Gastrocnemius medialis (tissue), 4 donors: ENCODE measurements at regions not wholly inside any gene's neighbourhood (a gene's known extent, or its start where the extent isn't known, plus 50 kb on each side); places are given as distances from the start of the nearest gene placed in this dataset.

Source experiments
- ATAC-seq, 2 donors: fragments of 150-250 bp; one replicate each; pipeline ENCODE4 v1.9.1; 2016
- DNase-seq, 2 donors: peaks; one replicate each; pipeline ENCODE4 v3.0.0-alpha.2; 2019
- H3K27ac ChIP-seq, 4 donors: fragments of 200-600 bp; sonication (generic); 1 replicate in 1 of 4; 2 replicates in 3 of 4; pipeline ENCODE4 v1.5.1; 2016 to 2018; ENCODE audit warnings: mild to moderate bottlenecking in 2 of 4, moderate library complexity in 1 of 4
- H3K27me3 ChIP-seq, 3 donors: fragments of 200-600 bp; sonication (generic) in 2 of 3; 1 replicate in 1 of 3; 2 replicates in 2 of 3; pipeline versions ENCODE4 v1.5.1 to v1.6.0; 2016 to 2019; ENCODE audit warnings: mild to moderate bottlenecking in 1 of 3, moderate library complexity in 1 of 3
- H3K36me3 ChIP-seq, 2 donors: fragments of 200-600 bp; sonication (generic) in 1 of 2; one replicate each; pipeline ENCODE4 v1.5.1; 2017 to 2018
- H3K4me1 ChIP-seq, 2 donors: fragments of 200-600 bp; sonication (generic) in 1 of 2; one replicate each; pipeline ENCODE4 v1.5.1; 2016 to 2017; ENCODE audit warnings: mild to moderate bottlenecking in 2 of 2
- H3K4me3 ChIP-seq, 4 donors: fragments of 200-600 bp; sonication (generic) in 3 of 4; 1 replicate in 1 of 4; 2 replicates in 3 of 4; pipeline ENCODE4 v1.5.1; 2016 to 2019; ENCODE audit warnings: mild to moderate bottlenecking in 2 of 4
- H3K9me3 ChIP-seq, 3 donors: fragments of 200-600 bp; sonication (generic) in 2 of 3; 1 replicate in 1 of 3; 2 replicates in 2 of 3; pipeline ENCODE4 v1.5.1; 2016 to 2019
- POLR2A ChIP-seq, 2 donors: fragments of 450-650 bp; IDR thresholded peaks; one replicate each; pipeline ENCODE4 v1.6.1; 2017; ENCODE audit warnings: antibody characterized with exemption in 2 of 2, mild to moderate bottlenecking in 2 of 2, moderate library complexity in 2 of 2
- in situ Hi-C, 4 donors: fragments of 200-750 bp; cut with MboI; loops; one replicate each; pipeline versions ENCODE4 v1.15.0 to v1.8.0; 2017; ENCODE audit warnings: low sequenced_read_pairs in 4 of 4
- intact Hi-C: fragments of 100-400 bp; cut with DNase I; formaldehyde crosslinking; loops from one replicate; pipeline ENCODE4 v1.15.1; 2023; ENCODE audit warnings: low total_unique reads
- TF ChIP-seq, protein P1 (sequence below), 5 experiments: fragments of 450-650 bp in 3 of 5; fragments of 200-600 bp in 2 of 5; sonication (generic) in 2 of 5; IDR thresholded peaks in 4 of 5; conservative IDR thresholded peaks in 1 of 5; 1 replicate in 4 of 5; 2 replicates in 1 of 5; pipeline ENCODE4 v1.5.1; 2016 to 2019; ENCODE audit warnings: antibody characterized with exemption in 5 of 5, mild to moderate bottlenecking in 3 of 5, moderate library complexity in 3 of 5

DNA sequence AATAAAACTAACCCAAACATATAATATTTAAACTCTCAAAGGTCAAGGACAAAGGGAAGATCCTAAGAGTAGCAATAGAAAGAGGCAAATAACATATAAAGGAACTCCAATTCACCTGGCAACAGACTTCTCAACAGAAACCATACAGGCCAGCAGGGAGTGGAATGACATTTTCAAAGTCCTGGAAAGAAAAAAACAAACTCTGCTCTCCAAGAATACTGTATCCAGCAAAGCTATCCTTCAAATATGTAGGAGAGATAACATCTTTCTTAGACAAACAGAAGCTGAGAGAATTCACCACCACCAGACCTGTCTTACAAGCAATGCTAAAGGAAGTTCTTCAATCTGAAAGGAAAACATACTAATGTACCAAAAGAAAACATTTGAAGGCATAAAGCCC lies 51.5 kb upstream of the TMEM158 start:
- Histone ChIP-seq H3K27me3 (no peaks in the 10 kb centered on the region), H3K4me1 (no peaks in the 10 kb centered on the region), H3K36me3 (no peaks in the 10 kb centered on the region), H3K27ac (no peak overlapping the region), H3K4me3 (no peak overlapping the region), H3K9me3 (peaks cover 0 to 4% (median 0%) of the 10 kb centered on the region in 3 donors)
- intact Hi-C loops (no loop called here), in situ Hi-C loops (no loop called here)
- ATAC-seq = no peak
- no peak for TF ChIP-seq POLR2A (IDR thresholded peaks at IDR 0.05)
- TF ChIP-seq, protein P1, sequence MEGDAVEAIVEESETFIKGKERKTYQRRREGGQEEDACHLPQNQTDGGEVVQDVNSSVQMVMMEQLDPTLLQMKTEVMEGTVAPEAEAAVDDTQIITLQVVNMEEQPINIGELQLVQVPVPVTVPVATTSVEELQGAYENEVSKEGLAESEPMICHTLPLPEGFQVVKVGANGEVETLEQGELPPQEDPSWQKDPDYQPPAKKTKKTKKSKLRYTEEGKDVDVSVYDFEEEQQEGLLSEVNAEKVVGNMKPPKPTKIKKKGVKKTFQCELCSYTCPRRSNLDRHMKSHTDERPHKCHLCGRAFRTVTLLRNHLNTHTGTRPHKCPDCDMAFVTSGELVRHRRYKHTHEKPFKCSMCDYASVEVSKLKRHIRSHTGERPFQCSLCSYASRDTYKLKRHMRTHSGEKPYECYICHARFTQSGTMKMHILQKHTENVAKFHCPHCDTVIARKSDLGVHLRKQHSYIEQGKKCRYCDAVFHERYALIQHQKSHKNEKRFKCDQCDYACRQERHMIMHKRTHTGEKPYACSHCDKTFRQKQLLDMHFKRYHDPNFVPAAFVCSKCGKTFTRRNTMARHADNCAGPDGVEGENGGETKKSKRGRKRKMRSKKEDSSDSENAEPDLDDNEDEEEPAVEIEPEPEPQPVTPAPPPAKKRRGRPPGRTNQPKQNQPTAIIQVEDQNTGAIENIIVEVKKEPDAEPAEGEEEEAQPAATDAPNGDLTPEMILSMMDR (IDR thresholded peaks at IDR 0.05 in 4 of 5, conservative IDR thresholded peaks at IDR 0.05 in 1 of 5) = no peak
- no peak for DNase-seq

DNA sequence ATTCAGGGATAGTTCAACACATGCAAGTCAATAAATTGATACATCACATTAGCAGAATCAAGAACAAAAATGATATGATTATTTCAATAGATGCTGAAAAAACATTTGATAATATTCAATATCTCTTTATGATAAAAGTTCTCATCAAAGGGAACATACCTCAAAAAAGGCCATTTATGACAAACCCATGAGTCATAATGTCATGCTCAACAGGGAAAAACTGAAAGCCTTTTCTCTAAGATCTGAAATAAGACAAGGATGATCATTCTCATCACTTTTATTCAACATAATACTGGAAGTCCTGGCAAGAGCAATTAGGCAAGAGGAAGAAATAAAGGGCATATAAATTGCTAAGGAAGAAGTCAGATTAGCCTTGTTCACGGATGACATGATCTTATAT lies 54.1 kb upstream of the TMEM158 start:
- DNase-seq (no peak), ATAC-seq (no peak)
- Histone ChIP-seq H3K27ac (no peak overlapping the region), H3K4me3 (no peak overlapping the region), H3K4me1 (no peaks in the 10 kb centered on the region), H3K36me3 (no peaks in the 10 kb centered on the region), H3K27me3 (no peaks in the 10 kb centered on the region), H3K9me3 (peaks cover 0 to 4% (median 0%) of the 10 kb centered on the region in 3 donors)
- intact Hi-C loops = no loop called here
- TF ChIP-seq, protein P1 (IDR thresholded peaks at IDR 0.05 in 4 of 5, conservative IDR thresholded peaks at IDR 0.05 in 1 of 5) = no peak
- no peak for TF ChIP-seq POLR2A (IDR thresholded peaks at IDR 0.05)
- in situ Hi-C loops = no loop called here

DNA sequence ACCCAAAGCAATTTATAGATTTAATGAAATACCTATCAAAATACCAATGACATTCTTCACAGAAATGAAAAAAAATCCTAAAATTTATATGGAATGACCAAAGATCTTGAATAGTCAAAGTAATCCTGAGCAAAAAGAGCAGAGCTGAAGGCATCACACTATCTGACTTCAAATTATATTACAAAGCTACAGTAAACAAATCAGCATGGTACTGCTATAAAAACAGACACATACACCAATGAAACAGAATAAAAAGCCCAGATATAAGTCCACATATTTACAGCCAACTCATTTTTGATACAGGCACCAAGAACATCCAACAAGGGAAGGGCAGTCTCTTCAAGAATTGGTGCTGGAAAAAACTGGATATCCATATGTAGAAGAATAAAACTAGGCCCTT lies 54.9 kb upstream of the TMEM158 start:
- DNase-seq (no peak), ATAC-seq (no peak)
- Histone ChIP-seq H3K9me3 (peaks cover 0 to 4% (median 0%) of the 10 kb centered on the region in 3 donors), H3K27me3 (no peaks in the 10 kb centered on the region), H3K4me3 (no peak overlapping the region), H3K36me3 (no peaks in the 10 kb centered on the region), H3K27ac (no peak overlapping the region), H3K4me1 (no peaks in the 10 kb centered on the region)
- in situ Hi-C loops = no loop called here
- intact Hi-C loops = no loop called here
- TF ChIP-seq POLR2A (IDR thresholded peaks at IDR 0.05) = no peak

GRCh38 chr3:45283471-45283870 lies 57.4 kb upstream of the TMEM158 start:
- in situ Hi-C loops = no loop called here
- no peak for DNase-seq
- H3K4me1 ChIP-seq = no peaks in the 10 kb centered on the region
- H3K27ac ChIP-seq = no peak overlapping the region
- no peaks in the 10 kb centered on the region for H3K36me3 ChIP-seq
- H3K27me3 ChIP-seq = no peaks in the 10 kb centered on the region
- H3K4me3 ChIP-seq = no peak overlapping the region
- no peak for ATAC-seq
- TF ChIP-seq, protein P1 (IDR thresholded peaks at IDR 0.05 in 4 of 5, conservative IDR thresholded peaks at IDR 0.05 in 1 of 5) = no peak
- no peak for TF ChIP-seq POLR2A (IDR thresholded peaks at IDR 0.05)
- peaks cover 0 to 4% (median 0%) of the 10 kb centered on the region in 3 donors for H3K9me3 ChIP-seq
- intact Hi-C loops = no loop called here

- Histone ChIP-seq H3K27ac (no peak overlapping the region), H3K27me3 (no peaks in the 10 kb centered on the region), H3K4me1 (no peaks in the 10 kb centered on the region), H3K9me3 (peaks cover 0 to 4% (median 0%) of the 10 kb centered on the region in 3 donors), H3K36me3 (no peaks in the 10 kb centered on the region), H3K4me3 (no peak overlapping the region)
- TF ChIP-seq, protein P1 (IDR thresholded peaks at IDR 0.05 in 4 of 5, conservative IDR thresholded peaks at IDR 0.05 in 1 of 5) = no peak
- TF ChIP-seq POLR2A (IDR thresholded peaks at IDR 0.05) = no peak
- in situ Hi-C loops (no loop called here), intact Hi-C loops (no loop called here)
- DNase-seq (no peak), ATAC-seq (no peak)
Measured at GRCh38 chr3:45297331-45297730, 71.2 kb upstream of the TMEM158 start.
